GM23338 (cell line): ENCODE measurements at regions not wholly inside any gene's neighbourhood (a gene's known extent, or its start where the extent isn't known, plus 50 kb on each side); places are given as distances from the start of the nearest gene placed in this dataset.

ENCODE experiments used
- ATAC-seq: fragments of 200-7000 bp; cut with Tn5 transposase; 3 replicates; pipeline ENCODE4 v1.9.1; 2020
- DNase-seq: peaks from one replicate; pipeline ENCODE4 v3.0.0-alpha.2; 2015; ENCODE audit warnings: low spot score
- H2AFZ ChIP-seq: fragments of 200-600 bp; sonication (generic); 2 replicates; pipeline ENCODE4 v1.8.0; 2016; ENCODE audit warnings: antibody characterized with exemption, mild to moderate bottlenecking, moderate library complexity
- H3F3A ChIP-seq: fragments of 200-600 bp; sonication (generic); replicated peaks from 2 replicates; pipeline ENCODE4 v1.8.0; 2017; ENCODE audit warnings: antibody characterized with exemption, mixed run types, low read depth
- H3K27ac ChIP-seq: fragments of 200-600 bp; sonication (generic); 2 replicates; pipeline ENCODE4 v1.6.1; 2016; ENCODE audit warnings: low read depth
- H3K27me3 ChIP-seq: fragments of 200-600 bp; sonication (generic); 2 replicates; pipeline ENCODE4 v1.8.0; 2016; ENCODE audit warnings: mild to moderate bottlenecking, mixed run types, moderate library complexity; ENCODE audit not compliant: insufficient read depth
- H3K36me3 ChIP-seq: fragments of 200-600 bp; sonication (generic); 2 replicates; pipeline ENCODE4 v1.8.0; 2016; ENCODE audit warnings: mild to moderate bottlenecking; ENCODE audit not compliant: insufficient read depth
- H3K4me1 ChIP-seq: fragments of 200-600 bp; sonication (generic); 2 replicates; pipeline ENCODE4 v1.8.0; 2016; ENCODE audit warnings: mild to moderate bottlenecking, moderate library complexity; ENCODE audit not compliant: insufficient read depth
- H3K4me2 ChIP-seq: fragments of 200-600 bp; sonication (generic); 2 replicates; pipeline ENCODE4 v1.7.1; 2017; ENCODE audit warnings: mixed run types
- H3K4me3 ChIP-seq: fragments of 200-600 bp; sonication (generic); 2 replicates; pipeline ENCODE4 v1.6.1; 2016; ENCODE audit warnings: mixed run types
- H3K79me2 ChIP-seq: fragments of 200-600 bp; sonication (generic); replicated peaks from 2 replicates; pipeline ENCODE4 v1.8.0; 2017; ENCODE audit warnings: mild to moderate bottlenecking; ENCODE audit not compliant: insufficient read depth
- H3K9me2 ChIP-seq: fragments of 200-600 bp; sonication (generic); 2 replicates; pipeline ENCODE4 v1.8.0; 2017; ENCODE audit not compliant: insufficient read depth
- H4K20me1 ChIP-seq: fragments of 200-600 bp; sonication (generic); replicated peaks from 2 replicates; pipeline ENCODE4 v1.8.0; 2017; ENCODE audit warnings: mild to moderate bottlenecking; ENCODE audit not compliant: insufficient read depth
- H3K27ac Mint-ChIP-seq: 2 replicates; pipeline ENCODE4 v1.8.0; 2020; ENCODE audit warnings: inconsistent platforms, mild to moderate bottlenecking, moderate library complexity, mixed read lengths
- H3K27me3 Mint-ChIP-seq: 3 replicates; pipeline ENCODE4 v1.8.0; 2022; ENCODE audit warnings: low read depth, mild to moderate bottlenecking, moderate library complexity, mixed read lengths, inconsistent platforms; ENCODE audit not compliant: insufficient read depth, poor library complexity
- H3K36me3 Mint-ChIP-seq: 3 replicates; pipeline ENCODE4 v1.8.0; 2021; ENCODE audit warnings: low read depth, mild to moderate bottlenecking, inconsistent platforms, moderate library complexity, mixed read lengths
- H3K4me1 Mint-ChIP-seq: 3 replicates; pipeline ENCODE4 v1.8.0; 2020; ENCODE audit warnings: mild to moderate bottlenecking, inconsistent platforms, mixed read lengths
- H3K4me3 Mint-ChIP-seq: 3 replicates; pipeline ENCODE4 v1.8.0; 2021; ENCODE audit warnings: moderate library complexity, mild to moderate bottlenecking, inconsistent platforms, mixed read lengths
- H3K9me3 Mint-ChIP-seq: 3 replicates; pipeline ENCODE4 v1.8.0; 2020; ENCODE audit warnings: moderate library complexity, mild to moderate bottlenecking, inconsistent platforms, mixed read lengths
- CREB1 ChIP-seq: fragments of 250-450 bp; sonication (Bioruptor Pico); IDR thresholded peaks from 2 replicates; pipeline ENCODE4 v1.5.0; 2020; ENCODE audit warnings: low read depth, mild to moderate bottlenecking, moderate library complexity
- CTCF ChIP-seq, 2 experiments: fragments of 200-600 bp in 1 of 2; sonication (generic) in 1 of 2; conservative IDR thresholded peaks; 2 replicates each; pipeline versions ENCODE4 v1.5.1 to v1.6.1; 2016 to 2017; ENCODE audit warnings: antibody characterized with exemption in 2 of 2, low read depth in 2 of 2, mild to moderate bottlenecking in 2 of 2, moderate library complexity in 1 of 2
- ETS1 ChIP-seq: IDR thresholded peaks from 2 replicates; pipeline ENCODE4 v1.6.1; 2016; ENCODE audit warnings: antibody characterized with exemption
- EZH2phosphoT487 ChIP-seq: fragments of 200-600 bp; sonication (generic); IDR thresholded peaks from one replicate; pipeline ENCODE4 v1.8.1; 2018; ENCODE audit warnings: antibody characterized with exemption; ENCODE audit not compliant: unreplicated experiment
- JUNB ChIP-seq: IDR thresholded peaks from one replicate; pipeline ENCODE4 v1.6.1; 2016; ENCODE audit warnings: antibody characterized with exemption; ENCODE audit not compliant: unreplicated experiment
- NANOG ChIP-seq: IDR thresholded peaks from 2 replicates; pipeline ENCODE4 v1.6.1; 2016; ENCODE audit warnings: antibody characterized with exemption, borderline replicate concordance
- POLR2AphosphoS5 ChIP-seq: IDR thresholded peaks from 2 replicates; pipeline ENCODE4 v1.6.1; 2016; ENCODE audit warnings: antibody characterized with exemption, low read depth
- REST ChIP-seq: IDR thresholded peaks from one replicate; pipeline ENCODE4 v1.6.1; 2018; ENCODE audit warnings: antibody characterized with exemption; ENCODE audit not compliant: unreplicated experiment
- STAT1 ChIP-seq: IDR thresholded peaks from one replicate; pipeline ENCODE4 v1.6.1; 2016; ENCODE audit warnings: antibody characterized with exemption; ENCODE audit not compliant: unreplicated experiment
- ZNF462 ChIP-seq: fragments of 250-450 bp; sonication (Bioruptor Pico); IDR thresholded peaks from 2 replicates; pipeline ENCODE4 v1.5.0; 2020; ENCODE audit warnings: mild to moderate bottlenecking, moderate library complexity

- TF ChIP-seq ZNF462 (CRISPR knock-in tag), result no peak
- TF ChIP-seq CTCF (conservative IDR thresholded peaks at IDR 0.05; ENCODE audit: low read depth in 2 of 2), result no peak
- TF ChIP-seq STAT1, result no peak
- no peak for TF ChIP-seq NANOG
- TF ChIP-seq ETS1, result no peak
- TF ChIP-seq POLR2AphosphoS5, result no peak
Measured at GRCh38 chr15:36284911-36285310, 294.5 kb upstream of the CDIN1 start (continued).

GRCh38 chr15:36291501-36291900 is 287.9 kb upstream of the CDIN1 start:
- Histone ChIP-seq H3K36me3 (no peaks in the 10 kb centered on the region), H2AFZ (no peak overlapping the region), H3K4me1 (peaks cover 2% of the 10 kb centered on the region; the same call in 1 of the 2 replicates), H3K4me3 (no peak overlapping the region), H3K27ac (no peak overlapping the region), H3F3A (no peaks in the 10 kb centered on the region), H3K79me2 (no peaks in the 10 kb centered on the region), H4K20me1 (no peaks in the 10 kb centered on the region), H3K9me2 (no peaks in the 10 kb centered on the region), H3K27me3 (no peaks in the 10 kb centered on the region), H3K4me2 (no peak overlapping the region)
- no peak overlapping the region for H3K27ac Mint-ChIP-seq
- peaks cover 4% of the 10 kb centered on the region for H3K27me3 Mint-ChIP-seq
- DNase-seq (no peak), ATAC-seq (no peak)
- H3K4me3 Mint-ChIP-seq, result no peak overlapping the region
- no peaks in the 10 kb centered on the region; the same call in 2 of the 3 replicates for H3K9me3 Mint-ChIP-seq
- H3K4me1 Mint-ChIP-seq, result peaks cover 21% of the 10 kb centered on the region
- TF ChIP-seq EZH2phosphoT487 (no peak), NANOG (no peak), STAT1 (no peak), REST (no peak), POLR2AphosphoS5 (no peak), CREB1 (no peak), CTCF (conservative IDR thresholded peaks at IDR 0.05; ENCODE audit: low read depth in 2 of 2) (no peak), JUNB (no peak)
- no peaks in the 10 kb centered on the region for H3K36me3 Mint-ChIP-seq
